H9 (cell line): ENCODE measurements at regions not wholly inside any gene's neighbourhood (a gene's known extent, or its start where the extent isn't known, plus 50 kb on each side); places are given as distances from the start of the nearest gene placed in this dataset.

Experiments
- DNase-seq: peaks from one replicate; pipeline ENCODE4 v3.0.0-alpha.2; 2017
- H2AFZ ChIP-seq: one replicate; pipeline ENCODE4 v1.6.1; 2013; ENCODE audit warnings: mild to moderate bottlenecking, low read length, control low read depth, moderate library complexity
- H2AK5ac ChIP-seq: 2 replicates; pipeline ENCODE4 v1.6.1; 2013; ENCODE audit warnings: low read length, control low read depth, mixed read lengths; ENCODE audit not compliant: insufficient read length
- H2BK120ac ChIP-seq: one replicate; pipeline ENCODE4 v1.6.1; 2013; ENCODE audit warnings: low read depth, mild to moderate bottlenecking, low read length, control low read depth, inconsistent platforms; ENCODE audit not compliant: poor library complexity, severe bottlenecking
- H2BK12ac ChIP-seq: 2 replicates; pipeline ENCODE4 v1.6.1; 2013; ENCODE audit warnings: low read length, control low read depth, mixed read lengths, low read depth; ENCODE audit not compliant: insufficient read length
- H2BK15ac ChIP-seq: 2 replicates; pipeline ENCODE4 v1.6.1; 2013; ENCODE audit warnings: low read depth, low read length, control low read depth
- H2BK20ac ChIP-seq: one replicate; pipeline ENCODE4 v1.6.1; 2013; ENCODE audit warnings: low read depth, mild to moderate bottlenecking, low read length, control low read depth, inconsistent platforms; ENCODE audit not compliant: poor library complexity, severe bottlenecking
- H2BK5ac ChIP-seq: 2 replicates; pipeline ENCODE4 v1.6.1; 2013; ENCODE audit warnings: low read length, control low read depth, mixed read lengths; ENCODE audit not compliant: insufficient read length
- H3K14ac ChIP-seq: 2 replicates; pipeline ENCODE4 v1.6.1; 2013; ENCODE audit warnings: low read length, control low read depth; ENCODE audit not compliant: insufficient read depth
- H3K18ac ChIP-seq: 2 replicates; pipeline ENCODE4 v1.6.1; 2013; ENCODE audit warnings: low read depth, mild to moderate bottlenecking, mixed read lengths, low read length, control low read depth; ENCODE audit not compliant: insufficient read length
- H3K23ac ChIP-seq: 2 replicates; pipeline ENCODE4 v1.6.1; 2013; ENCODE audit warnings: low read length, control low read depth, mixed read lengths, low read depth; ENCODE audit not compliant: insufficient read length
- H3K23me2 ChIP-seq: 2 replicates; pipeline ENCODE4 v1.6.1; 2013; ENCODE audit warnings: low read depth, mild to moderate bottlenecking, mixed read lengths, low read length, control low read depth; ENCODE audit not compliant: insufficient read length, poor library complexity, severe bottlenecking
- H3K27ac ChIP-seq: 2 replicates; pipeline ENCODE4 v1.5.1; 2013; ENCODE audit warnings: low read length, control low read depth, mixed read lengths, low read depth; ENCODE audit not compliant: insufficient read length
- H3K27me3 ChIP-seq: 2 replicates; pipeline ENCODE4 v1.6.1; 2013; ENCODE audit warnings: low read length, control low read depth, inconsistent platforms; ENCODE audit not compliant: insufficient read depth
- H3K4ac ChIP-seq: 2 replicates; pipeline ENCODE4 v1.6.1; 2013; ENCODE audit warnings: low read depth, mild to moderate bottlenecking, control low read depth, inconsistent platforms, low read length, moderate library complexity
- H3K4me1 ChIP-seq: 2 replicates; pipeline ENCODE4 v1.6.1; 2013; ENCODE audit warnings: low read length, control low read depth, inconsistent platforms; ENCODE audit not compliant: insufficient read depth
- H3K4me2 ChIP-seq: 2 replicates; pipeline ENCODE4 v1.6.1; 2013; ENCODE audit warnings: low read length, control low read depth, mixed read lengths; ENCODE audit not compliant: insufficient read length, insufficient read depth
- H3K56ac ChIP-seq: 2 replicates; pipeline ENCODE4 v1.6.1; 2013; ENCODE audit warnings: low read depth, mild to moderate bottlenecking, mixed read lengths, low read length, control low read depth; ENCODE audit not compliant: insufficient read length
- H3K79me1 ChIP-seq: 2 replicates; pipeline ENCODE4 v1.6.1; 2013; ENCODE audit warnings: low read depth, mild to moderate bottlenecking, moderate library complexity, low read length, control low read depth, inconsistent platforms; ENCODE audit not compliant: insufficient read depth, poor library complexity, severe bottlenecking
- H3K79me2 ChIP-seq: 2 replicates; pipeline ENCODE4 v1.6.1; 2013; ENCODE audit warnings: low read length, control low read depth, inconsistent platforms; ENCODE audit not compliant: insufficient read depth
- H3K9ac ChIP-seq: 2 replicates; pipeline ENCODE4 v1.6.1; 2013; ENCODE audit warnings: low read length, control low read depth, mixed read lengths; ENCODE audit not compliant: insufficient read length; ENCODE audit errors: extremely low read depth
- H3K9me3 ChIP-seq: one replicate; pipeline ENCODE4 v1.6.1; 2013; ENCODE audit warnings: low read depth, low read length, inconsistent platforms; ENCODE audit not compliant: control insufficient read depth
- H3T11ph ChIP-seq: one replicate; pipeline ENCODE4 v1.6.1; 2013; ENCODE audit warnings: mild to moderate bottlenecking, low read length, control low read depth, inconsistent platforms
- H4K20me1 ChIP-seq: one replicate; pipeline ENCODE4 v1.6.1; 2013; ENCODE audit not compliant: control insufficient read depth, insufficient read length, insufficient read depth
- H4K5ac ChIP-seq: 2 replicates; pipeline ENCODE4 v1.6.1; 2013; ENCODE audit warnings: low read depth, mild to moderate bottlenecking, mixed read lengths, low read length, control low read depth; ENCODE audit not compliant: insufficient read length
- H4K8ac ChIP-seq: replicated peaks from 2 replicates; pipeline ENCODE4 v1.6.1; 2013; ENCODE audit warnings: low read length, control low read depth, mixed read lengths, low read depth; ENCODE audit not compliant: insufficient read length
- H4K91ac ChIP-seq: 2 replicates; pipeline ENCODE4 v1.6.1; 2013; ENCODE audit warnings: low read depth, mild to moderate bottlenecking, moderate library complexity, mixed read lengths, low read length, control low read depth; ENCODE audit not compliant: insufficient read length
- H3K27ac Mint-ChIP-seq, 3 experiments: 2 replicates in 2 of 3; 3 replicates in 1 of 3; pipeline ENCODE4 v1.8.0; 2020 to 2021; ENCODE audit warnings: mixed read lengths in 3 of 3, mild to moderate bottlenecking in 1 of 3, moderate library complexity in 1 of 3
- H3K27me3 Mint-ChIP-seq: 2 replicates; pipeline ENCODE4 v1.8.0; 2021; ENCODE audit warnings: low read depth, mild to moderate bottlenecking, moderate library complexity, mixed read lengths
- H3K36me3 Mint-ChIP-seq, 3 experiments: 2 replicates in 2 of 3; 3 replicates in 1 of 3; pipeline ENCODE4 v1.8.0; 2020 to 2021; ENCODE audit warnings: low read depth in 3 of 3, mixed read lengths in 3 of 3; ENCODE audit not compliant: insufficient read depth in 1 of 3
- H3K4me1 Mint-ChIP-seq, 2 experiments: 2 replicates each; pipeline ENCODE4 v1.8.0; 2020; ENCODE audit warnings: mixed read lengths in 2 of 2
- H3K4me3 Mint-ChIP-seq, 2 experiments: 2 replicates in 1 of 2; 3 replicates in 1 of 2; pipeline ENCODE4 v1.8.0; 2020 to 2021; ENCODE audit warnings: mild to moderate bottlenecking in 2 of 2, mixed read lengths in 2 of 2, moderate library complexity in 1 of 2
- H3K9me3 Mint-ChIP-seq, 2 experiments: 2 replicates in 1 of 2; 3 replicates in 1 of 2; pipeline ENCODE4 v1.8.0; 2020; ENCODE audit warnings: mild to moderate bottlenecking in 2 of 2, mixed read lengths in 2 of 2, moderate library complexity in 1 of 2
- WGBS: extraction: QIAGEN DNeasy Blood & Tissue Kit; methylation state at CpG from one replicate; pipeline ENCODE4 v1.1.7; 2013; ENCODE audit warnings: missing lambda C conversion rate, low lambda C conversion rate, mixed read lengths; ENCODE audit not compliant: insufficient read length; ENCODE audit errors: extremely low coverage; 5-methylcytosine and 5-hydroxymethylcytosine counted together
- TF ChIP-seq, protein P1 (sequence below): fragments of 200-600 bp; sonication (generic); conservative IDR thresholded peaks from 3 replicates; pipeline ENCODE4 v1.8.0; 2021; ENCODE audit warnings: antibody characterized with exemption, mild to moderate bottlenecking

DNA sequence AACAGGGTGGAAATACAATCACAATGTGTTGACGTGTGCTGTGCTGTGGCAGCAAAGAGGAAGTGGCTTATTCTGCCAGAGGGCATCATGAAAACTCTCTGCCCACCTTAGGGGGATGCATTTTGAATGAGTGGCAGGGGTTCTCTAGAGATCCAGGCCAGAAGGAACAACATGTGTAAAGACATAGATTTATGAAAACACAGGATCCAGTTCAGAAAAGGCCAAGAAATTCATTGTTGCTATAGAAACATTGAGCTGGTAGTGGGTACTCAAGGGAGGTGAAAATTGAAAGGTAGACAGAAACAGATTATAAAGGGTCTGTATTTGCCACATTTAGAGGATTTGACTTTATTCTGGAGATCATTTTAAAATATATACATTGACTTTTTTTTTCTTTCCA lies 417.7 kb downstream of the ENC1 start:
- no peak overlapping the region for H3K4me2 ChIP-seq
- no peak overlapping the region for H2AK5ac ChIP-seq
- H3K23me2 ChIP-seq: no peaks in the 10 kb centered on the region
- H4K20me1 ChIP-seq: no peaks in the 10 kb centered on the region
- H3K4ac ChIP-seq: no peak overlapping the region
- no peaks in the 10 kb centered on the region for H3K79me2 ChIP-seq
- H3K27ac Mint-ChIP-seq: no peak overlapping the region
- TF ChIP-seq, protein P1, sequence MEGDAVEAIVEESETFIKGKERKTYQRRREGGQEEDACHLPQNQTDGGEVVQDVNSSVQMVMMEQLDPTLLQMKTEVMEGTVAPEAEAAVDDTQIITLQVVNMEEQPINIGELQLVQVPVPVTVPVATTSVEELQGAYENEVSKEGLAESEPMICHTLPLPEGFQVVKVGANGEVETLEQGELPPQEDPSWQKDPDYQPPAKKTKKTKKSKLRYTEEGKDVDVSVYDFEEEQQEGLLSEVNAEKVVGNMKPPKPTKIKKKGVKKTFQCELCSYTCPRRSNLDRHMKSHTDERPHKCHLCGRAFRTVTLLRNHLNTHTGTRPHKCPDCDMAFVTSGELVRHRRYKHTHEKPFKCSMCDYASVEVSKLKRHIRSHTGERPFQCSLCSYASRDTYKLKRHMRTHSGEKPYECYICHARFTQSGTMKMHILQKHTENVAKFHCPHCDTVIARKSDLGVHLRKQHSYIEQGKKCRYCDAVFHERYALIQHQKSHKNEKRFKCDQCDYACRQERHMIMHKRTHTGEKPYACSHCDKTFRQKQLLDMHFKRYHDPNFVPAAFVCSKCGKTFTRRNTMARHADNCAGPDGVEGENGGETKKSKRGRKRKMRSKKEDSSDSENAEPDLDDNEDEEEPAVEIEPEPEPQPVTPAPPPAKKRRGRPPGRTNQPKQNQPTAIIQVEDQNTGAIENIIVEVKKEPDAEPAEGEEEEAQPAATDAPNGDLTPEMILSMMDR: no peak
- no peaks in the 10 kb centered on the region for H3K79me1 ChIP-seq
- peaks cover 12 to 21% (median 16%) of the 10 kb centered on the region in 3 experiments for H3K36me3 Mint-ChIP-seq
- no peaks in the 10 kb centered on the region; the same call in 1 of the 2 replicates for H3K27me3 Mint-ChIP-seq
- no peak for DNase-seq
- peaks cover 5% of the 10 kb centered on the region for H3K9me3 ChIP-seq
- no peak overlapping the region for H4K8ac ChIP-seq
- H3K27me3 ChIP-seq: no peaks in the 10 kb centered on the region
- H3K4me1 Mint-ChIP-seq: no peaks in the 10 kb centered on the region
- no peaks in the 10 kb centered on the region for H3K4me1 ChIP-seq
- H3K23ac ChIP-seq: no peak overlapping the region
- no peak overlapping the region for H2BK120ac ChIP-seq
- no peak overlapping the region for H2BK20ac ChIP-seq
- no peak overlapping the region for H3K14ac ChIP-seq
- H4K5ac ChIP-seq: no peak overlapping the region
- no peak overlapping the region for H3T11ph ChIP-seq
- peaks cover 36 to 43% of the 10 kb centered on the region in 2 experiments for H3K9me3 Mint-ChIP-seq
- H3K18ac ChIP-seq: no peak overlapping the region
- no peak overlapping the region for H2AFZ ChIP-seq
- H3K9ac ChIP-seq: no peak overlapping the region
- H2BK5ac ChIP-seq: no peak overlapping the region
- H4K91ac ChIP-seq: no peak overlapping the region
- WGBS: no CpG with 5 or more reads among the region's 1 CpG
- no peak overlapping the region for H3K4me3 Mint-ChIP-seq
- no peak overlapping the region for H3K56ac ChIP-seq
- no peak overlapping the region for H2BK12ac ChIP-seq
- no peak overlapping the region for H3K27ac ChIP-seq
- H2BK15ac ChIP-seq: no peak overlapping the region
